ENCODE measurements at regions not wholly inside any gene's neighbourhood (a gene's known extent, or its start where the extent isn't known, plus 50 kb on each side); places are given as distances from the start of the nearest gene placed in this dataset.

DNA sequence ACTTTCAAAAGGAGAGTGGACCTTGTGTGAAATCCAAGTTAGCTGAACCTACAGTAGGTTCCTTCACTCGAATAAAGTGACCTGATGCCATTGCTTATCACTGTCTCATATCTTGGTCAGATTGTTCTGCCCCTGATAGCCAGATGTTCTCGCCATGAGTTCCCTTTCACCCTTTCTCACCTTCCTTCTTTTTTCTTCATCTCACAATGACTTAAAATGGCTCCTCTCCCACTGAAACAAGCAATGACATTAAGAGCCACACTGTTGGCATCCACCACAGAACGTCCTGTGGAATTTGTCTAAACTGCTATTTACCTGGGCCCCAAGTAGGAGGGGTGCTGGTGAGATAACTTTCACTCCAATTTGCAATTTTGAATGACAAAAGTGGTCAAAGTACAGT lies 227.6 kb upstream of the PPP1R2C start:
- TF ChIP-seq CTCF (tag by site-specific recombination; IDR thresholded peaks at IDR 0.05), result no peak
- TF ChIP-seq TCF7L2 (IDR thresholded peaks at IDR 0.05; ENCODE audit: borderline replicate concordance, low read depth, low read length), result no peak
- TF ChIP-seq ZNF221 (tag by site-specific recombination; IDR thresholded peaks at IDR 0.05; ENCODE audit: borderline replicate concordance), result no peak
- no peak for TF ChIP-seq ZNF585B (tag by site-specific recombination; IDR thresholded peaks at IDR 0.05)
- TF ChIP-seq ZNF48 (tag by site-specific recombination; IDR thresholded peaks at IDR 0.05), result no peak
- no peak for TF ChIP-seq ZNF350 (tag by site-specific recombination; IDR thresholded peaks at IDR 0.05)
- no peak for TF ChIP-seq ZNF24 (tag by site-specific recombination; IDR thresholded peaks at IDR 0.05)
- TF ChIP-seq ZBTB1 (tag by site-specific recombination; IDR thresholded peaks at IDR 0.05), result no peak
- no peak for TF ChIP-seq ZNF560 (tag by site-specific recombination; IDR thresholded peaks at IDR 0.05; ENCODE audit: borderline replicate concordance)
- no peak for TF ChIP-seq YY2 (tag by site-specific recombination; IDR thresholded peaks at IDR 0.05)
- TF ChIP-seq ZNF311 (tag by site-specific recombination; IDR thresholded peaks at IDR 0.05; ENCODE audit: borderline replicate concordance), result no peak
